HEK293 (cell line): ENCODE measurements at regions not wholly inside any gene's neighbourhood (a gene's known extent, or its start where the extent isn't known, plus 50 kb on each side); places are given as distances from the start of the nearest gene placed in this dataset.
A peak's percentile ranks its signal among the peaks of the same experiment; 100 is the strongest.
"Not testable (repeated sequence)": the region's sequence is repeated elsewhere in the genome, so short reads cannot be mapped to it uniquely, and the experiment has no call there.

Experiments
- OSR2 ChIP-seq: fragments of 450-650 bp; formaldehyde crosslinking; IDR thresholded peaks from 2 replicates; pipeline ENCODE4 v1.5.1; 2016; ENCODE audit warnings: missing biosample characterization, missing genetic modification characterization
- TCF7L2 ChIP-seq: IDR thresholded peaks from 2 replicates; pipeline ENCODE4 v1.6.1; 2011; ENCODE audit warnings: low read depth, mild to moderate bottlenecking, inconsistent platforms, low read length, moderate library complexity, borderline replicate concordance
- ZBTB17 ChIP-seq: fragments of 450-650 bp; formaldehyde crosslinking; IDR thresholded peaks from 2 replicates; pipeline ENCODE4 v1.5.1; 2016; ENCODE audit warnings: missing biosample characterization, missing genetic modification characterization
- ZNF10 ChIP-seq: fragments of 450-650 bp; formaldehyde crosslinking; IDR thresholded peaks from 2 replicates; pipeline ENCODE4 v1.5.1; 2017; ENCODE audit warnings: missing biosample characterization, missing genetic modification characterization
- ZNF366 ChIP-seq: fragments of 450-650 bp; formaldehyde crosslinking; conservative IDR thresholded peaks from 2 replicates; pipeline ENCODE4 v1.5.1; 2016; ENCODE audit warnings: missing biosample characterization, missing genetic modification characterization
- TF ChIP-seq, protein P1 (sequence below): fragments of 450-650 bp; formaldehyde crosslinking; IDR thresholded peaks from 2 replicates; pipeline ENCODE4 v1.5.1; 2016; ENCODE audit warnings: missing biosample characterization, missing genetic modification characterization
- TF ChIP-seq, protein P2 (sequence below): fragments of 450-650 bp; formaldehyde crosslinking; IDR thresholded peaks from 2 replicates; pipeline ENCODE4 v1.5.1; 2016; ENCODE audit warnings: missing biosample characterization, missing genetic modification characterization
- TF ChIP-seq, protein P3 (sequence below): fragments of 450-650 bp; formaldehyde crosslinking; IDR thresholded peaks from 2 replicates; pipeline ENCODE4 v1.5.1; 2016; ENCODE audit warnings: missing biosample characterization, missing genetic modification characterization
- TF ChIP-seq, protein P4 (sequence below): fragments of 450-650 bp; formaldehyde crosslinking; IDR thresholded peaks from 2 replicates; pipeline ENCODE4 v1.5.1; 2016; ENCODE audit warnings: missing biosample characterization, missing genetic modification characterization, low read depth
- TF ChIP-seq, protein P5 (sequence below): fragments of 450-650 bp; formaldehyde crosslinking; conservative IDR thresholded peaks from 2 replicates; pipeline ENCODE4 v1.5.1; 2016; ENCODE audit warnings: low read depth, missing biosample characterization, missing genetic modification characterization

DNA sequence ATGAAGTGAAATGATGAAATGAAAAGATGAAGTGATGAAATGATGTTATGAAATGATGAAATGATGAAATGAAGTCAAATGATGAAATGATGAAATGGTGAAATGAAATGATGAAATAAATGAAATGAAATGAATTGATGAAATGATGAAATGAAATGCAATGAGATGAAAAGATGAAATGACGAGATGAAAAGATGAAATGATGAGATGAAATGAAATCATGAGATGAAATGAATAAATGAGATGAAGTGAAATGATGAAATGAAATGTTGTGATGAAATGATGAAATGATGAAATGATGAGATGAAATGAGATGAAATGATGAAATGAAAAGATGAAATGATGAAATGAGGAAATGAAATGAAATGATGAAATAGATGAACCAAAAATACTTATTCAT, 315.3 kb downstream of the TP53TG3F start:
- TF ChIP-seq, protein P1, sequence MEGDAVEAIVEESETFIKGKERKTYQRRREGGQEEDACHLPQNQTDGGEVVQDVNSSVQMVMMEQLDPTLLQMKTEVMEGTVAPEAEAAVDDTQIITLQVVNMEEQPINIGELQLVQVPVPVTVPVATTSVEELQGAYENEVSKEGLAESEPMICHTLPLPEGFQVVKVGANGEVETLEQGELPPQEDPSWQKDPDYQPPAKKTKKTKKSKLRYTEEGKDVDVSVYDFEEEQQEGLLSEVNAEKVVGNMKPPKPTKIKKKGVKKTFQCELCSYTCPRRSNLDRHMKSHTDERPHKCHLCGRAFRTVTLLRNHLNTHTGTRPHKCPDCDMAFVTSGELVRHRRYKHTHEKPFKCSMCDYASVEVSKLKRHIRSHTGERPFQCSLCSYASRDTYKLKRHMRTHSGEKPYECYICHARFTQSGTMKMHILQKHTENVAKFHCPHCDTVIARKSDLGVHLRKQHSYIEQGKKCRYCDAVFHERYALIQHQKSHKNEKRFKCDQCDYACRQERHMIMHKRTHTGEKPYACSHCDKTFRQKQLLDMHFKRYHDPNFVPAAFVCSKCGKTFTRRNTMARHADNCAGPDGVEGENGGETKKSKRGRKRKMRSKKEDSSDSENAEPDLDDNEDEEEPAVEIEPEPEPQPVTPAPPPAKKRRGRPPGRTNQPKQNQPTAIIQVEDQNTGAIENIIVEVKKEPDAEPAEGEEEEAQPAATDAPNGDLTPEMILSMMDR, result not testable (repeated sequence)
- not testable (repeated sequence) for TF ChIP-seq ZNF366; OSR2 (tag by site-specific recombination); ZBTB17; TCF7L2; ZNF10 (tag by site-specific recombination)
- TF ChIP-seq, protein P2, sequence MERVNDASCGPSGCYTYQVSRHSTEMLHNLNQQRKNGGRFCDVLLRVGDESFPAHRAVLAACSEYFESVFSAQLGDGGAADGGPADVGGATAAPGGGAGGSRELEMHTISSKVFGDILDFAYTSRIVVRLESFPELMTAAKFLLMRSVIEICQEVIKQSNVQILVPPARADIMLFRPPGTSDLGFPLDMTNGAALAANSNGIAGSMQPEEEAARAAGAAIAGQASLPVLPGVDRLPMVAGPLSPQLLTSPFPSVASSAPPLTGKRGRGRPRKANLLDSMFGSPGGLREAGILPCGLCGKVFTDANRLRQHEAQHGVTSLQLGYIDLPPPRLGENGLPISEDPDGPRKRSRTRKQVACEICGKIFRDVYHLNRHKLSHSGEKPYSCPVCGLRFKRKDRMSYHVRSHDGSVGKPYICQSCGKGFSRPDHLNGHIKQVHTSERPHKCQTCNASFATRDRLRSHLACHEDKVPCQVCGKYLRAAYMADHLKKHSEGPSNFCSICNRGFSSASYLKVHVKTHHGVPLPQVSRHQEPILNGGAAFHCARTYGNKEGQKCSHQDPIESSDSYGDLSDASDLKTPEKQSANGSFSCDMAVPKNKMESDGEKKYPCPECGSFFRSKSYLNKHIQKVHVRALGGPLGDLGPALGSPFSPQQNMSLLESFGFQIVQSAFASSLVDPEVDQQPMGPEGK, result not testable (repeated sequence)
- TF ChIP-seq, protein P3, sequence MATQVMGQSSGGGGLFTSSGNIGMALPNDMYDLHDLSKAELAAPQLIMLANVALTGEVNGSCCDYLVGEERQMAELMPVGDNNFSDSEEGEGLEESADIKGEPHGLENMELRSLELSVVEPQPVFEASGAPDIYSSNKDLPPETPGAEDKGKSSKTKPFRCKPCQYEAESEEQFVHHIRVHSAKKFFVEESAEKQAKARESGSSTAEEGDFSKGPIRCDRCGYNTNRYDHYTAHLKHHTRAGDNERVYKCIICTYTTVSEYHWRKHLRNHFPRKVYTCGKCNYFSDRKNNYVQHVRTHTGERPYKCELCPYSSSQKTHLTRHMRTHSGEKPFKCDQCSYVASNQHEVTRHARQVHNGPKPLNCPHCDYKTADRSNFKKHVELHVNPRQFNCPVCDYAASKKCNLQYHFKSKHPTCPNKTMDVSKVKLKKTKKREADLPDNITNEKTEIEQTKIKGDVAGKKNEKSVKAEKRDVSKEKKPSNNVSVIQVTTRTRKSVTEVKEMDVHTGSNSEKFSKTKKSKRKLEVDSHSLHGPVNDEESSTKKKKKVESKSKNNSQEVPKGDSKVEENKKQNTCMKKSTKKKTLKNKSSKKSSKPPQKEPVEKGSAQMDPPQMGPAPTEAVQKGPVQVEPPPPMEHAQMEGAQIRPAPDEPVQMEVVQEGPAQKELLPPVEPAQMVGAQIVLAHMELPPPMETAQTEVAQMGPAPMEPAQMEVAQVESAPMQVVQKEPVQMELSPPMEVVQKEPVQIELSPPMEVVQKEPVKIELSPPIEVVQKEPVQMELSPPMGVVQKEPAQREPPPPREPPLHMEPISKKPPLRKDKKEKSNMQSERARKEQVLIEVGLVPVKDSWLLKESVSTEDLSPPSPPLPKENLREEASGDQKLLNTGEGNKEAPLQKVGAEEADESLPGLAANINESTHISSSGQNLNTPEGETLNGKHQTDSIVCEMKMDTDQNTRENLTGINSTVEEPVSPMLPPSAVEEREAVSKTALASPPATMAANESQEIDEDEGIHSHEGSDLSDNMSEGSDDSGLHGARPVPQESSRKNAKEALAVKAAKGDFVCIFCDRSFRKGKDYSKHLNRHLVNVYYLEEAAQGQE (tag by site-specific recombination), result not testable (repeated sequence)
- TF ChIP-seq, protein P4, sequence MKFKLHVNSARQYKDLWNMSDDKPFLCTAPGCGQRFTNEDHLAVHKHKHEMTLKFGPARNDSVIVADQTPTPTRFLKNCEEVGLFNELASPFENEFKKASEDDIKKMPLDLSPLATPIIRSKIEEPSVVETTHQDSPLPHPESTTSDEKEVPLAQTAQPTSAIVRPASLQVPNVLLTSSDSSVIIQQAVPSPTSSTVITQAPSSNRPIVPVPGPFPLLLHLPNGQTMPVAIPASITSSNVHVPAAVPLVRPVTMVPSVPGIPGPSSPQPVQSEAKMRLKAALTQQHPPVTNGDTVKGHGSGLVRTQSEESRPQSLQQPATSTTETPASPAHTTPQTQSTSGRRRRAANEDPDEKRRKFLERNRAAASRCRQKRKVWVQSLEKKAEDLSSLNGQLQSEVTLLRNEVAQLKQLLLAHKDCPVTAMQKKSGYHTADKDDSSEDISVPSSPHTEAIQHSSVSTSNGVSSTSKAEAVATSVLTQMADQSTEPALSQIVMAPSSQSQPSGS (tag by site-specific recombination), result peak; percentile 77
- TF ChIP-seq, protein P5, sequence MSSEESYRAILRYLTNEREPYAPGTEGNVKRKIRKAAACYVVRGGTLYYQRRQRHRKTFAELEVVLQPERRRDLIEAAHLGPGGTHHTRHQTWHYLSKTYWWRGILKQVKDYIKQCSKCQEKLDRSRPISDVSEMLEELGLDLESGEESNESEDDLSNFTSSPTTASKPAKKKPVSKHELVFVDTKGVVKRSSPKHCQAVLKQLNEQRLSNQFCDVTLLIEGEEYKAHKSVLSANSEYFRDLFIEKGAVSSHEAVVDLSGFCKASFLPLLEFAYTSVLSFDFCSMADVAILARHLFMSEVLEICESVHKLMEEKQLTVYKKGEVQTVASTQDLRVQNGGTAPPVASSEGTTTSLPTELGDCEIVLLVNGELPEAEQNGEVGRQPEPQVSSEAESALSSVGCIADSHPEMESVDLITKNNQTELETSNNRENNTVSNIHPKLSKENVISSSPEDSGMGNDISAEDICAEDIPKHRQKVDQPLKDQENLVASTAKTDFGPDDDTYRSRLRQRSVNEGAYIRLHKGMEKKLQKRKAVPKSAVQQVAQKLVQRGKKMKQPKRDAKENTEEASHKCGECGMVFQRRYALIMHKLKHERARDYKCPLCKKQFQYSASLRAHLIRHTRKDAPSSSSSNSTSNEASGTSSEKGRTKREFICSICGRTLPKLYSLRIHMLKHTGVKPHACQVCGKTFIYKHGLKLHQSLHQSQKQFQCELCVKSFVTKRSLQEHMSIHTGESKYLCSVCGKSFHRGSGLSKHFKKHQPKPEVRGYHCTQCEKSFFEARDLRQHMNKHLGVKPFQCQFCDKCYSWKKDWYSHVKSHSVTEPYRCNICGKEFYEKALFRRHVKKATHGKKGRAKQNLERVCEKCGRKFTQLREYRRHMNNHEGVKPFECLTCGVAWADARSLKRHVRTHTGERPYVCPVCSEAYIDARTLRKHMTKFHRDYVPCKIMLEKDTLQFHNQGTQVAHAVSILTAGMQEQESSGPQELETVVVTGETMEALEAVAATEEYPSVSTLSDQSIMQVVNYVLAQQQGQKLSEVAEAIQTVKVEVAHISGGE, result not testable (repeated sequence)
